ENCODE measurements at regions not wholly inside any gene's neighbourhood (a gene's known extent, or its start where the extent isn't known, plus 50 kb on each side); places are given as distances from the start of the nearest gene placed in this dataset.

DNA sequence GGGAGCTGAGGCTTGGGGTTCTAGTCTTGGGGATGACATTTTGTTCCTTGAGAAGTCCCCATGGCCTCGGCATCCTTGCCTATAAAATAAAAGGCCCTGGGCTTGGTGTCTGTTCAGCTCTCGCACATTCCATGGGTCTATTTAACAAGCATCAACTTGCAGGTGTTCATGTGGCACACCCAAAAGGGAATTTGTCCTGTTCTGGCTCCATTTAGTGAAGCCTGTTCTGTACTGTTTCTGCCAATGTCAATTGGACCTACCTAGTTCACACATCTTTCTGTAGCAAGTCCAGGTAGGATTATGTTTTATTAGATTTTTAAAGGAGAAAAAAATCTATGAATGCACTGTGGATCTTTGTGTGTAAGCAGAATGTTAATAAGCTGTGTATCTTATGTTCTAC is 262.0 kb downstream of the HIVEP2 start (continued):
- TF ChIP-seq REST (IDR thresholded peaks at IDR 0.05; ENCODE audit: low read depth, low read length): no peak
- TF ChIP-seq NFYA (IDR thresholded peaks at IDR 0.05; ENCODE audit: borderline replicate concordance, low read depth, low read length): no peak
- no peak for TF ChIP-seq EZH2 (IDR thresholded peaks at IDR 0.05; ENCODE audit: borderline replicate concordance, control insufficient read depth, low read depth, low read length)
- TF ChIP-seq PAX5 (IDR thresholded peaks at IDR 0.05; ENCODE audit: borderline replicate concordance, low read depth, low read length): no peak
- no peak for TF ChIP-seq MEF2B (IDR thresholded peaks at IDR 0.05; ENCODE audit: partially characterized antibody, poor library complexity, severe bottlenecking)
- no peak for TF ChIP-seq WRNIP1 (IDR thresholded peaks at IDR 0.05; ENCODE audit: borderline replicate concordance, low read depth, low read length)
- no peak for TF ChIP-seq MTA2 (IDR thresholded peaks at IDR 0.05; ENCODE audit: low read depth)
- TF ChIP-seq NR2C1 (IDR thresholded peaks at IDR 0.05): no peak
- no peak for TF ChIP-seq NR2C2 (IDR thresholded peaks at IDR 0.05; ENCODE audit: borderline replicate concordance, control insufficient read depth, insufficient read length, low read depth)
- TF ChIP-seq IKZF1 (conservative IDR thresholded peaks at IDR 0.05): no peak

DNA sequence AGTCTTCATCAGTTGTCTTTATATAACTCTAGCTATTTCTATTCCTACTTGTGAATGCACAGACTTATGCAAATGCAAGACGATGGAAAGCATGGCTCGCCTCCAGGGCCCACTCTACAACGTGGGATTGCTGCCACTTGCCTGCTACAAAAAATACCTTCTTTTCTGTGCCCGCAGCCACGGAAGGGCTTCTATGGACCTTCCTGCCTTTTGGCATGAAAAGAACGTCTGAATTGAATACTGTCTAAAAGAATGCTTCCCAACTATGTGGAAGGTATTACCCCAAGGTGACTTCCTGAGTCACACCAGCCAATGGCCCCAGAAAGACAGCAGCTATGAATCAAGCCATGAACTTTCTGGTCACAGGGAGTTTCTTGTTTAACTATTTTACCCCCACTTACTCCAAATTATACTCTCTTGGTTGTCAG is 261.2 kb downstream of the HIVEP2 start:
- TF ChIP-seq ZBTB40 (IDR thresholded peaks at IDR 0.05; ENCODE audit: borderline replicate concordance): no peak
- TF ChIP-seq CREB1 (IDR thresholded peaks at IDR 0.05; ENCODE audit: low read depth): no peak
- no peak for TF ChIP-seq JUND (IDR thresholded peaks at IDR 0.05; ENCODE audit: low read depth, low read length)
- no peak for TF ChIP-seq NFYA (IDR thresholded peaks at IDR 0.05; ENCODE audit: borderline replicate concordance, low read depth, low read length)
- TF ChIP-seq CBX3 (IDR thresholded peaks at IDR 0.05; ENCODE audit: borderline replicate concordance, low read depth): no peak
- no peak for TF ChIP-seq STAT3 (IDR thresholded peaks at IDR 0.05; ENCODE audit: low read depth, low read length)
- H3K27me3 ChIP-seq (replicated peaks in 1 of 2; ENCODE audit: control insufficient read depth in 2 of 2, insufficient read depth in 2 of 2, low read length in 1 of 2): no peaks in the 10 kb centered on the region; a peak in 2 of 4 replicates
- DNase-seq (ENCODE audit: low read depth, low spot score) (no peak), ATAC-seq (no peak), FAIRE-seq (no peak)
- in situ Hi-C loops (cut with MboI) (loop anchor here (25.0 kb wide), 1 partner anchor 729 kb away; no protein-coding TSS in a partner anchor), intact Hi-C loops (cut with micrococcal nuclease; ENCODE audit: unreplicated experiment) (no loop called here)
- no peak overlapping the region for H3K4me2 ChIP-seq (ENCODE audit: control insufficient read depth, insufficient read depth)
- ChIA-PET RAD21 (ENCODE audit: unreplicated experiment) (no interaction called here), SMC1A (ENCODE audit: uncharacterized antibody, unreplicated experiment) (interaction anchor here (0.7 to 1.4 kb wide), 6 partner anchors 9 to 650 kb away, joined by 3 to 4 read pairs (median 3); no protein-coding TSS in a partner anchor), POLR2A (no interaction called here), CTCF (interaction anchor here (0.6 to 1.7 kb wide), 3 partner anchors 9 to 209 kb away, joined by 3 to 9 read pairs (median 3); no protein-coding TSS in a partner anchor)
- no peaks in the 10 kb centered on the region for H3K9me3 ChIP-seq (replicated peaks; ENCODE audit: control insufficient read depth, insufficient read depth, low read length)
- H3K36me3 ChIP-seq (ENCODE audit: control insufficient read depth in 2 of 2, insufficient read depth in 2 of 2, low read length in 1 of 2): no peaks in the 10 kb centered on the region
- no peak overlapping the region for H3K4me3 ChIP-seq
- WGBS (ENCODE audit: insufficient coverage, insufficient replicate concordance, low lambda C conversion rate, missing lambda C conversion rate): 64% methylated on average over 6 of the region's 6 CpGs
- no peak overlapping the region for H2AFZ ChIP-seq (ENCODE audit: control insufficient read depth, low read depth, low read length)
- H3K27ac ChIP-seq (ENCODE audit: control insufficient read depth, insufficient read depth): no peak overlapping the region
- no peaks in the 10 kb centered on the region for H4K20me1 ChIP-seq (ENCODE audit: control insufficient read depth, insufficient read depth)
- no peak overlapping the region for H3K9ac ChIP-seq (ENCODE audit: control insufficient read depth, insufficient read depth, low read length)
- BruUV-seq (replicated peaks): no TSS peak
- H3K79me2 ChIP-seq (ENCODE audit: control insufficient read depth, insufficient read depth, low read length): no peaks in the 10 kb centered on the region
- no peaks in the 10 kb centered on the region for H3K4me1 ChIP-seq (ENCODE audit: control insufficient read depth, insufficient read depth, low read length)

Measured in GM12878 (cell line).